ENCODE measurements at regions not wholly inside any gene's neighbourhood (a gene's known extent, or its start where the extent isn't known, plus 50 kb on each side); places are given as distances from the start of the nearest gene placed in this dataset.

- TF ChIP-seq POLR2A (IDR thresholded peaks at IDR 0.05) (no peak), CTCF (IDR thresholded peaks at IDR 0.05) (no peak)
Measured at GRCh38 chr2:126370201-126370600, 285.8 kb upstream of the GYPC start.
